HCT116 (cell line): ENCODE measurements at regions not wholly inside any gene's neighbourhood (a gene's known extent, or its start where the extent isn't known, plus 50 kb on each side); places are given as distances from the start of the nearest gene placed in this dataset.

Source experiments
- ATAC-seq: fragments of 200-7000 bp; cut with Tn5 transposase; 2 replicates; pipeline ENCODE4 v1.9.1; 2020; ENCODE audit warnings: mild to moderate bottlenecking, moderate library complexity
- BruUV-seq: library from RNA; stranded (reverse); fragments of 400-500 nt; replicated peaks from 2 replicates; lab custom pipeline; 2021; lab: Mats Ljungman, UMichigan
- CTCF ChIA-PET: fragments of 300-600 bp; sonication (Branson Sonifier 250); formaldehyde crosslinking; loops from one replicate; lab custom pipeline; 2021; ENCODE audit warnings: antibody characterized with exemption; lab: Charles Lee
- POLR2A ChIA-PET: fragments of 300-600, 350-600 bp; sonication (Branson Sonifier 250); formaldehyde crosslinking; loops from one replicate; lab custom pipeline; 2021; ENCODE audit warnings: antibody characterized with exemption; lab: Charles Lee
- RAD21 ChIA-PET, 2 experiments: fragments of 300-600 bp; sonication (Branson Sonifier 250); formaldehyde crosslinking; loops; one replicate each; lab custom pipeline; 2023; ENCODE audit warnings: low total read pairs in 2 of 2; ENCODE audit not compliant: uncharacterized antibody in 2 of 2, unreplicated experiment in 2 of 2, low non-redundant PET in 1 of 2; lab: Charles Lee
- DNase-seq: peaks from one replicate; pipeline ENCODE4 v3.0.0-alpha.2; 2010; ENCODE audit warnings: low read depth, low spot score
- H2AFZ ChIP-seq: fragments of 200-600 bp; shearing (Covaris generic), sonication (generic); 2 replicates; pipeline ENCODE4 v1.6.1; 2017; ENCODE audit warnings: low read depth, mixed run types, mixed read lengths, antibody characterized with exemption, low read length; ENCODE audit not compliant: poor library complexity, severe bottlenecking
- H3K27ac ChIP-seq: 2 replicates; pipeline ENCODE4 v1.5.1; 2012; ENCODE audit warnings: low read depth, low read length
- H3K27me3 ChIP-seq: fragments of 200-600 bp; sonication (generic); 2 replicates; pipeline ENCODE4 v1.6.1; 2016; ENCODE audit warnings: mixed run types, low read length, mixed read lengths; ENCODE audit not compliant: insufficient read depth
- H3K36me3 ChIP-seq, 2 experiments: fragments of 200-500 bp in 1 of 2; fragments of 200-600 bp in 1 of 2; sonication (Bioruptor generic) in 1 of 2; sonication (generic) in 1 of 2; 2 replicates each; pipeline versions ENCODE4 v1.5.1 to v1.6.1; 2014 to 2016; ENCODE audit warnings: low read length in 2 of 2, inconsistent platforms in 1 of 2, mixed read lengths in 1 of 2, mixed run types in 1 of 2; ENCODE audit not compliant: insufficient read depth in 2 of 2, control insufficient read depth in 1 of 2
- H3K4me1 ChIP-seq, 2 experiments: fragments of 200-600 bp in 1 of 2; sonication (generic) in 1 of 2; 2 replicates each; pipeline versions ENCODE4 v1.5.1 to v1.6.1; 2012 to 2017; ENCODE audit warnings: low read length in 2 of 2, inconsistent platforms in 1 of 2, mild to moderate bottlenecking in 1 of 2, mixed read lengths in 1 of 2, mixed run types in 1 of 2, moderate library complexity in 1 of 2; ENCODE audit not compliant: insufficient read depth in 2 of 2, control insufficient read depth in 1 of 2
- H3K4me2 ChIP-seq: fragments of 200-600 bp; sonication (generic); 2 replicates; pipeline ENCODE4 v1.6.1; 2017; ENCODE audit warnings: mixed run types, low read length, mixed read lengths
- H3K4me3 ChIP-seq, 2 experiments: fragments of 200-600 bp in 1 of 2; sonication (generic) in 1 of 2; replicated peaks in 1 of 2; 2 replicates each; pipeline ENCODE4 v1.5.1; 2011 to 2016; ENCODE audit warnings: low read length in 2 of 2, control low read depth in 1 of 2, low read depth in 1 of 2, mild to moderate bottlenecking in 1 of 2, mixed read lengths in 1 of 2, mixed run types in 1 of 2
- H3K79me2 ChIP-seq: fragments of 200-600 bp; sonication (generic); 2 replicates; pipeline ENCODE4 v1.6.1; 2017; ENCODE audit warnings: mild to moderate bottlenecking, mixed run types, low read length, moderate library complexity, mixed read lengths; ENCODE audit not compliant: insufficient read depth
- H3K9ac ChIP-seq: fragments of 200-600 bp; sonication (generic); 2 replicates; pipeline ENCODE4 v1.6.1; 2016; ENCODE audit warnings: low read length, mixed read lengths
- H3K9me2 ChIP-seq: fragments of 200-600 bp; sonication (generic), shearing (Covaris generic); 2 replicates; pipeline ENCODE4 v1.6.1; 2017; ENCODE audit warnings: mixed run types, mild to moderate bottlenecking, moderate library complexity; ENCODE audit not compliant: insufficient read depth
- H3K9me3 ChIP-seq, 2 experiments: fragments of 200-500 bp in 1 of 2; fragments of 200-600 bp in 1 of 2; sonication (Bioruptor generic) in 1 of 2; sonication (generic) in 1 of 2; 2 replicates each; pipeline ENCODE4 v1.6.1; 2014 to 2017; ENCODE audit warnings: low read length in 2 of 2, mixed read lengths in 2 of 2, inconsistent platforms in 1 of 2, low read depth in 1 of 2, mild to moderate bottlenecking in 1 of 2, mixed run types in 1 of 2, moderate library complexity in 1 of 2; ENCODE audit not compliant: control insufficient read depth in 1 of 2, insufficient read depth in 1 of 2
- H4K20me1 ChIP-seq: fragments of 200-600 bp; sonication (generic), shearing (Covaris generic); 2 replicates; pipeline ENCODE4 v1.6.1; 2017; ENCODE audit warnings: mixed run types, mild to moderate bottlenecking, moderate library complexity; ENCODE audit not compliant: insufficient read depth
- ELF1 ChIP-seq: IDR thresholded peaks from 2 replicates; pipeline ENCODE4 v1.6.1; 2012; ENCODE audit warnings: low read depth, borderline replicate concordance
- JUND ChIP-seq: IDR thresholded peaks from 2 replicates; pipeline ENCODE4 v1.6.1; 2012
- POLR2A ChIP-seq: IDR thresholded peaks from 2 replicates; pipeline ENCODE4 v1.7.0; 2011; ENCODE audit warnings: borderline replicate concordance; ENCODE audit not compliant: insufficient read depth, insufficient read length; ENCODE audit errors: extremely low read depth
- SP1 ChIP-seq: IDR thresholded peaks from 2 replicates; pipeline ENCODE4 v1.6.1; 2012; ENCODE audit warnings: low read depth
- SRF ChIP-seq: IDR thresholded peaks from 2 replicates; pipeline ENCODE4 v1.6.1; 2012; ENCODE audit warnings: low read depth
- TCF7L2 ChIP-seq: IDR thresholded peaks from 2 replicates; pipeline ENCODE4 v1.7.0; 2011; ENCODE audit warnings: borderline replicate concordance, inconsistent platforms; ENCODE audit not compliant: insufficient read depth, insufficient read length; ENCODE audit errors: extremely low read depth
- YY1 ChIP-seq: IDR thresholded peaks from 2 replicates; pipeline ENCODE4 v1.6.1; 2011; ENCODE audit warnings: low read length, low read depth, moderate library complexity, mild to moderate bottlenecking; ENCODE audit not compliant: insufficient replicate concordance; ENCODE audit errors: extremely low read depth
- intact Hi-C: fragments of 100-400 bp; cut with micrococcal nuclease; formaldehyde crosslinking; loops from 2 replicates; pipeline ENCODE4 v1.10.0; 2022
- TF ChIP-seq, protein P1 (sequence below): IDR thresholded peaks from 2 replicates; pipeline ENCODE4 v1.6.1; 2012; ENCODE audit warnings: low read depth
- TF ChIP-seq, protein P2 (sequence below), 3 experiments: fragments of 200-600 bp in 1 of 3; sonication (generic) in 1 of 3; IDR thresholded peaks in 2 of 3; conservative IDR thresholded peaks in 1 of 3; 2 replicates each; pipeline ENCODE4 v1.5.1; 2012 to 2017; ENCODE audit warnings: low read depth in 2 of 3, low read length in 2 of 3, antibody characterized with exemption in 1 of 3, borderline replicate concordance in 1 of 3, control low read depth in 1 of 3, mild to moderate bottlenecking in 1 of 3, mixed read lengths in 1 of 3, mixed run types in 1 of 3, moderate library complexity in 1 of 3; ENCODE audit not compliant: insufficient read depth in 1 of 3
- TF ChIP-seq, protein P3 (sequence below): IDR thresholded peaks from 2 replicates; pipeline ENCODE4 v1.6.1; 2012
- TF ChIP-seq, protein P4 (sequence below): IDR thresholded peaks from 2 replicates; pipeline ENCODE4 v1.6.1; 2011; ENCODE audit warnings: mild to moderate bottlenecking, low read length, moderate library complexity; ENCODE audit not compliant: insufficient replicate concordance; ENCODE audit errors: extremely low read depth

DNA sequence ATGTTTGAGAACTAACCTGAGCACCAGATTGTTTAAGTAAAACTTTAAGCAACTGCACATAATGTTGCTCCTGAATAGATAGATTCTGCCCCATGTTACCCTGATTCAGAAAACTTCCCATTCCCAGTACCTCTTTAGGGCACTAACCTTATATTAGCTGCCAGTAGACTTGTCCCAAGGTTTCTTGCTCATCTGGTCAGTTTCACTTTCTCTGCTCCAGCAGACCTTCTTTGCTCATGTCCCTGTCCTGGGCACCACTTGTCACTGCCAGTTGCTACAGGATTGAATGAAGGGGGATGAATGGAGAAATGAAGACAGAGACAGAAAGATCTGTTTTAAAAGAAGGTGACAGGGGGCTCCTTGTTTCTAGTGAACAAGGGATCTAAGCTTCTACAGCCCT lies 65.2 kb upstream of the UGT2B10 start (continued):
- no peak for TF ChIP-seq SP1
- TF ChIP-seq SRF = no peak

DNA sequence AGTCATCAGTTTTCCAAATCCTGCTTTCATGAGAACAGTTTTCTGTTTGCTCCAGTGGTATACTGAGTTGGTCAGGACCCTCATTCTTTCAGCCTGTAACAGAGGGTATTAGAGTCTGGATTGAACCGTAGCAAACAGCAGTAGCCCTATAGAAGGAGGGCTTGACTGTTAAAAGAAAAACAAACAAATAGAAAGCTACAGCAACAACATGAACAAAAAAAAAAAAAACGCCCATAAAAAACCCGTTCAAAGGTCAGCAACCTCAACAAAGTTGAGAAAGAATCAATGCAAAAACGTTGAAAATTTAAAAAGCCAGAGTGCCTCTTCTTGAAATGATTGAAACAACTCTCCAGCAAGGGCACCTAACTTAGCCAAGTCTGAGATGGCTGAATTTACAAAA lies 64.7 kb upstream of the UGT2B10 start:
- RAD21 ChIA-PET = no interaction called here
- CTCF ChIA-PET = no interaction called here

More for the DNA sequence above, 64.7 kb upstream of the UGT2B10 start:
- DNase-seq = no peak
- no peak overlapping the region for H3K9ac ChIP-seq
- H3K36me3 ChIP-seq = no peaks in the 10 kb centered on the region
- no peak for TF ChIP-seq ELF1
- TF ChIP-seq JUND = no peak
- no peak for TF ChIP-seq TCF7L2
- TF ChIP-seq YY1 = no peak
- TF ChIP-seq, protein P1, sequence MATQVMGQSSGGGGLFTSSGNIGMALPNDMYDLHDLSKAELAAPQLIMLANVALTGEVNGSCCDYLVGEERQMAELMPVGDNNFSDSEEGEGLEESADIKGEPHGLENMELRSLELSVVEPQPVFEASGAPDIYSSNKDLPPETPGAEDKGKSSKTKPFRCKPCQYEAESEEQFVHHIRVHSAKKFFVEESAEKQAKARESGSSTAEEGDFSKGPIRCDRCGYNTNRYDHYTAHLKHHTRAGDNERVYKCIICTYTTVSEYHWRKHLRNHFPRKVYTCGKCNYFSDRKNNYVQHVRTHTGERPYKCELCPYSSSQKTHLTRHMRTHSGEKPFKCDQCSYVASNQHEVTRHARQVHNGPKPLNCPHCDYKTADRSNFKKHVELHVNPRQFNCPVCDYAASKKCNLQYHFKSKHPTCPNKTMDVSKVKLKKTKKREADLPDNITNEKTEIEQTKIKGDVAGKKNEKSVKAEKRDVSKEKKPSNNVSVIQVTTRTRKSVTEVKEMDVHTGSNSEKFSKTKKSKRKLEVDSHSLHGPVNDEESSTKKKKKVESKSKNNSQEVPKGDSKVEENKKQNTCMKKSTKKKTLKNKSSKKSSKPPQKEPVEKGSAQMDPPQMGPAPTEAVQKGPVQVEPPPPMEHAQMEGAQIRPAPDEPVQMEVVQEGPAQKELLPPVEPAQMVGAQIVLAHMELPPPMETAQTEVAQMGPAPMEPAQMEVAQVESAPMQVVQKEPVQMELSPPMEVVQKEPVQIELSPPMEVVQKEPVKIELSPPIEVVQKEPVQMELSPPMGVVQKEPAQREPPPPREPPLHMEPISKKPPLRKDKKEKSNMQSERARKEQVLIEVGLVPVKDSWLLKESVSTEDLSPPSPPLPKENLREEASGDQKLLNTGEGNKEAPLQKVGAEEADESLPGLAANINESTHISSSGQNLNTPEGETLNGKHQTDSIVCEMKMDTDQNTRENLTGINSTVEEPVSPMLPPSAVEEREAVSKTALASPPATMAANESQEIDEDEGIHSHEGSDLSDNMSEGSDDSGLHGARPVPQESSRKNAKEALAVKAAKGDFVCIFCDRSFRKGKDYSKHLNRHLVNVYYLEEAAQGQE = no peak
- TF ChIP-seq, protein P2, sequence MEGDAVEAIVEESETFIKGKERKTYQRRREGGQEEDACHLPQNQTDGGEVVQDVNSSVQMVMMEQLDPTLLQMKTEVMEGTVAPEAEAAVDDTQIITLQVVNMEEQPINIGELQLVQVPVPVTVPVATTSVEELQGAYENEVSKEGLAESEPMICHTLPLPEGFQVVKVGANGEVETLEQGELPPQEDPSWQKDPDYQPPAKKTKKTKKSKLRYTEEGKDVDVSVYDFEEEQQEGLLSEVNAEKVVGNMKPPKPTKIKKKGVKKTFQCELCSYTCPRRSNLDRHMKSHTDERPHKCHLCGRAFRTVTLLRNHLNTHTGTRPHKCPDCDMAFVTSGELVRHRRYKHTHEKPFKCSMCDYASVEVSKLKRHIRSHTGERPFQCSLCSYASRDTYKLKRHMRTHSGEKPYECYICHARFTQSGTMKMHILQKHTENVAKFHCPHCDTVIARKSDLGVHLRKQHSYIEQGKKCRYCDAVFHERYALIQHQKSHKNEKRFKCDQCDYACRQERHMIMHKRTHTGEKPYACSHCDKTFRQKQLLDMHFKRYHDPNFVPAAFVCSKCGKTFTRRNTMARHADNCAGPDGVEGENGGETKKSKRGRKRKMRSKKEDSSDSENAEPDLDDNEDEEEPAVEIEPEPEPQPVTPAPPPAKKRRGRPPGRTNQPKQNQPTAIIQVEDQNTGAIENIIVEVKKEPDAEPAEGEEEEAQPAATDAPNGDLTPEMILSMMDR (IDR thresholded peaks at IDR 0.05 in 2 of 3, conservative IDR thresholded peaks at IDR 0.05 in 1 of 3; ENCODE audit: borderline replicate concordance in 1 of 3, insufficient read depth in 1 of 3, low read depth in 2 of 3, low read length in 2 of 3) = no peak
- no peak for TF ChIP-seq SP1
- TF ChIP-seq, protein P3, sequence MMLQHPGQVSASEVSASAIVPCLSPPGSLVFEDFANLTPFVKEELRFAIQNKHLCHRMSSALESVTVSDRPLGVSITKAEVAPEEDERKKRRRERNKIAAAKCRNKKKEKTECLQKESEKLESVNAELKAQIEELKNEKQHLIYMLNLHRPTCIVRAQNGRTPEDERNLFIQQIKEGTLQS = no peak
- TF ChIP-seq, protein P4, sequence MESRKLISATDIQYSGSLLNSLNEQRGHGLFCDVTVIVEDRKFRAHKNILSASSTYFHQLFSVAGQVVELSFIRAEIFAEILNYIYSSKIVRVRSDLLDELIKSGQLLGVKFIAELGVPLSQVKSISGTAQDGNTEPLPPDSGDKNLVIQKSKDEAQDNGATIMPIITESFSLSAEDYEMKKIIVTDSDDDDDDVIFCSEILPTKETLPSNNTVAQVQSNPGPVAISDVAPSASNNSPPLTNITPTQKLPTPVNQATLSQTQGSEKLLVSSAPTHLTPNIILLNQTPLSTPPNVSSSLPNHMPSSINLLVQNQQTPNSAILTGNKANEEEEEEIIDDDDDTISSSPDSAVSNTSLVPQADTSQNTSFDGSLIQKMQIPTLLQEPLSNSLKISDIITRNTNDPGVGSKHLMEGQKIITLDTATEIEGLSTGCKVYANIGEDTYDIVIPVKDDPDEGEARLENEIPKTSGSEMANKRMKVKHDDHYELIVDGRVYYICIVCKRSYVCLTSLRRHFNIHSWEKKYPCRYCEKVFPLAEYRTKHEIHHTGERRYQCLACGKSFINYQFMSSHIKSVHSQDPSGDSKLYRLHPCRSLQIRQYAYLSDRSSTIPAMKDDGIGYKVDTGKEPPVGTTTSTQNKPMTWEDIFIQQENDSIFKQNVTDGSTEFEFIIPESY = no peak
- no peak for TF ChIP-seq SRF
- no peak for TF ChIP-seq POLR2A
- TF ChIP-seq, all 23 proteins: peak for 0
- Histone ChIP-seq H3K9me2 (no peaks in the 10 kb centered on the region), H3K27me3 (no peaks in the 10 kb centered on the region), H3K27ac (no peak overlapping the region), H3K4me3 (no peak overlapping the region), H2AFZ (no peak overlapping the region), H3K4me2 (no peak overlapping the region), H3K9me3 (no peaks in the 10 kb centered on the region), H3K4me1 (peaks cover 0 to 8% of the 10 kb centered on the region in 2 experiments; a peak in 1 of 4 replicates), H3K79me2 (no peaks in the 10 kb centered on the region), H4K20me1 (no peaks in the 10 kb centered on the region)
- intact Hi-C loops = no loop called here
- no peak for ATAC-seq
- POLR2A ChIA-PET = no interaction called here
- no TSS peak for BruUV-seq
